GM21717 (cell line): ENCODE measurements at regions not wholly inside any gene's neighbourhood (a gene's known extent, or its start where the extent isn't known, plus 50 kb on each side); places are given as distances from the start of the nearest gene placed in this dataset.

Source experiments
- ATAC-seq: cut with Tn5 transposase; IDR thresholded peaks from one replicate; pipeline ENCODE4 v1.9.1; 2021; ENCODE audit warnings: mild to moderate bottlenecking, moderate library complexity; ENCODE audit not compliant: unreplicated experiment

- ATAC-seq, result no peak
These were observed 422.9 kb downstream of the DTHD1 start for GRCh38 chr4:36704289-36704688.

- no peak for ATAC-seq
These were observed 428.6 kb downstream of the DTHD1 start for GRCh38 chr4:36709991-36710390.

- ATAC-seq, result no peak
These were observed 430.6 kb downstream of the DTHD1 start for GRCh38 chr4:36712013-36712412.

GRCh38 chr4:36716874-36717273 lies 435.5 kb downstream of the DTHD1 start:
- ATAC-seq, result no peak

GRCh38 chr4:36719425-36719824 lies 438.0 kb downstream of the DTHD1 start:
- no peak for ATAC-seq

- ATAC-seq, result no peak
These were observed 441.6 kb downstream of the DTHD1 start for GRCh38 chr4:36722986-36723385.

GRCh38 chr4:36734334-36734733 lies 452.9 kb downstream of the DTHD1 start:
- no peak for ATAC-seq

- ATAC-seq, result no peak
These were observed 456.3 kb downstream of the DTHD1 start for GRCh38 chr4:36737691-36738090.

- no peak for ATAC-seq
These were observed 459.4 kb downstream of the DTHD1 start for GRCh38 chr4:36740796-36741310.

GRCh38 chr4:36747277-36748129 lies 466.1 kb downstream of the DTHD1 start:
- ATAC-seq, result no peak

- ATAC-seq, result no peak
These were observed 471.6 kb downstream of the DTHD1 start for GRCh38 chr4:36753048-36753447.

GRCh38 chr4:36757580-36758311 lies 476.3 kb downstream of the DTHD1 start:
- no peak for ATAC-seq

GRCh38 chr4:36758312-36759178 lies 477.1 kb downstream of the DTHD1 start:
- ATAC-seq, result no peak

GRCh38 chr4:36761607-36762006 lies 480.2 kb downstream of the DTHD1 start:
- no peak for ATAC-seq

GRCh38 chr4:36763814-36764213 lies 480.7 kb upstream of the NWD2 start:
- ATAC-seq, result no peak

GRCh38 chr4:36767596-36767995 lies 476.9 kb upstream of the NWD2 start:
- ATAC-seq, result no peak

- peak; percentile 75 for ATAC-seq
These were observed 473.0 kb upstream of the NWD2 start for GRCh38 chr4:36771411-36772153.

GRCh38 chr4:36772154-36772516 lies 472.4 kb upstream of the NWD2 start:
- ATAC-seq, result peak; percentile 62

- ATAC-seq, result no peak
These were observed 471.1 kb upstream of the NWD2 start for GRCh38 chr4:36773467-36773866.

GRCh38 chr4:36775544-36775943 lies 469.0 kb upstream of the NWD2 start:
- no peak for ATAC-seq
